NT2/D1 (cell line): ENCODE measurements at regions not wholly inside any gene's neighbourhood (a gene's known extent, or its start where the extent isn't known, plus 50 kb on each side); places are given as distances from the start of the nearest gene placed in this dataset.

Experiments used
- DNase-seq: peaks from one replicate; pipeline ENCODE4 v3.0.0-alpha.2; 2011; ENCODE audit warnings: low read depth, low spot score
- H3K27me3 ChIP-seq: 2 replicates; pipeline ENCODE4 v1.6.0; 2011; ENCODE audit warnings: mild to moderate bottlenecking; ENCODE audit not compliant: insufficient read length, insufficient read depth
- H3K36me3 ChIP-seq: 2 replicates; pipeline ENCODE4 v1.6.1; 2011; ENCODE audit warnings: mild to moderate bottlenecking, low read length, mixed read lengths; ENCODE audit not compliant: insufficient read depth, insufficient read length
- H3K4me1 ChIP-seq: 2 replicates; pipeline ENCODE4 v1.5.1; 2011; ENCODE audit not compliant: insufficient read depth, insufficient read length
- H3K4me3 ChIP-seq: 2 replicates; pipeline ENCODE4 v1.5.1; 2011; ENCODE audit warnings: low read depth; ENCODE audit not compliant: insufficient read length
- H3K9ac ChIP-seq: 2 replicates; pipeline ENCODE4 v1.6.0; 2011; ENCODE audit warnings: low read depth; ENCODE audit not compliant: insufficient read length
- H3K9me3 ChIP-seq: 2 replicates; pipeline ENCODE4 v1.5.1; 2011; ENCODE audit warnings: mild to moderate bottlenecking, low read length; ENCODE audit not compliant: insufficient read depth
- SUZ12 ChIP-seq: IDR thresholded peaks from 2 replicates; pipeline ENCODE4 v1.6.1; 2011; ENCODE audit not compliant: insufficient read length, insufficient read depth; ENCODE audit errors: extremely low read depth
- YY1 ChIP-seq: IDR thresholded peaks from 2 replicates; pipeline ENCODE4 v1.6.1; 2011; ENCODE audit not compliant: insufficient read length, insufficient read depth
- ZNF274 ChIP-seq: IDR thresholded peaks from 2 replicates; pipeline ENCODE4 v1.6.1; 2011; ENCODE audit warnings: mild to moderate bottlenecking, low read depth, low read length

GRCh38 chr2:146027156-146027555 lies 1507.2 kb upstream of the ZEB2 start:
- Histone ChIP-seq H3K4me3 (no peak overlapping the region), H3K4me1 (no peaks in the 10 kb centered on the region), H3K9me3 (no peaks in the 10 kb centered on the region), H3K27me3 (no peaks in the 10 kb centered on the region), H3K9ac (no peak overlapping the region), H3K36me3 (no peaks in the 10 kb centered on the region)
- no peak for TF ChIP-seq YY1
- no peak for TF ChIP-seq SUZ12
- no peak for TF ChIP-seq ZNF274
- DNase-seq, result no peak

- Histone ChIP-seq H3K4me1 (no peaks in the 10 kb centered on the region), H3K36me3 (no peaks in the 10 kb centered on the region), H3K27me3 (no peaks in the 10 kb centered on the region), H3K4me3 (no peak overlapping the region), H3K9me3 (no peaks in the 10 kb centered on the region), H3K9ac (no peak overlapping the region)
- TF ChIP-seq YY1 (no peak), SUZ12 (no peak), ZNF274 (no peak)
- DNase-seq, result no peak
These were observed 1505.6 kb upstream of the ZEB2 start for GRCh38 chr2:146025519-146025918.

GRCh38 chr2:146024212-146024743 lies 1504.4 kb upstream of the ZEB2 start:
- Histone ChIP-seq H3K4me3 (no peak overlapping the region), H3K9me3 (no peaks in the 10 kb centered on the region), H3K4me1 (no peaks in the 10 kb centered on the region), H3K9ac (no peak overlapping the region), H3K36me3 (no peaks in the 10 kb centered on the region), H3K27me3 (no peaks in the 10 kb centered on the region)
- no peak for TF ChIP-seq ZNF274
- no peak for TF ChIP-seq SUZ12
- no peak for TF ChIP-seq YY1
- DNase-seq, result no peak

GRCh38 chr2:146004462-146004861 lies 1484.5 kb upstream of the ZEB2 start:
- Histone ChIP-seq H3K9ac (no peak overlapping the region), H3K27me3 (no peaks in the 10 kb centered on the region), H3K4me1 (no peaks in the 10 kb centered on the region), H3K4me3 (no peak overlapping the region), H3K9me3 (no peaks in the 10 kb centered on the region), H3K36me3 (no peaks in the 10 kb centered on the region)
- no peak for DNase-seq
- TF ChIP-seq ZNF274 (no peak), SUZ12 (no peak), YY1 (no peak)

- no peak overlapping the region for H3K9ac ChIP-seq
- H3K4me1 ChIP-seq, result no peaks in the 10 kb centered on the region
- no peaks in the 10 kb centered on the region for H3K36me3 ChIP-seq
- TF ChIP-seq YY1 (no peak), SUZ12 (no peak), ZNF274 (no peak)
- no peak overlapping the region for H3K4me3 ChIP-seq
- no peaks in the 10 kb centered on the region for H3K27me3 ChIP-seq
- DNase-seq, result no peak
- no peaks in the 10 kb centered on the region for H3K9me3 ChIP-seq
These were observed 1483.4 kb upstream of the ZEB2 start for GRCh38 chr2:146003337-146003736.

GRCh38 chr2:145994910-145995309 lies 1475.0 kb upstream of the ZEB2 start:
- Histone ChIP-seq H3K4me3 (no peak overlapping the region), H3K4me1 (no peaks in the 10 kb centered on the region), H3K36me3 (no peaks in the 10 kb centered on the region), H3K9me3 (peaks cover 11% of the 10 kb centered on the region; the same call in 1 of the 2 replicates), H3K27me3 (no peaks in the 10 kb centered on the region), H3K9ac (no peak overlapping the region)
- TF ChIP-seq SUZ12, result no peak
- no peak for TF ChIP-seq ZNF274
- TF ChIP-seq YY1, result no peak
- no peak for DNase-seq

- TF ChIP-seq SUZ12 (no peak), YY1 (no peak), ZNF274 (no peak)
- no peak for DNase-seq
- H3K9me3 ChIP-seq, result peaks cover 11% of the 10 kb centered on the region; the same call in 1 of the 2 replicates
These were observed 1472.7 kb upstream of the ZEB2 start for GRCh38 chr2:145992572-145992971.

GRCh38 chr2:145987793-145988192 lies 1467.9 kb upstream of the ZEB2 start:
- H3K9ac ChIP-seq, result no peak overlapping the region
- no peaks in the 10 kb centered on the region for H3K9me3 ChIP-seq
- TF ChIP-seq ZNF274, result no peak
- TF ChIP-seq SUZ12, result no peak
- no peak for TF ChIP-seq YY1
- no peak for DNase-seq
- no peaks in the 10 kb centered on the region for H3K36me3 ChIP-seq
- H3K4me1 ChIP-seq, result no peaks in the 10 kb centered on the region
- no peaks in the 10 kb centered on the region for H3K27me3 ChIP-seq
- H3K4me3 ChIP-seq, result no peak overlapping the region

More at GRCh38 chr2:145992572-145992971, 1472.7 kb upstream of the ZEB2 start:
- Histone ChIP-seq H3K4me1 (no peaks in the 10 kb centered on the region), H3K36me3 (no peaks in the 10 kb centered on the region), H3K27me3 (no peaks in the 10 kb centered on the region), H3K9ac (no peak overlapping the region), H3K4me3 (no peak overlapping the region)
